H9 (cell line): ENCODE measurements at regions not wholly inside any gene's neighbourhood (a gene's known extent, or its start where the extent isn't known, plus 50 kb on each side); places are given as distances from the start of the nearest gene placed in this dataset.

ENCODE experiments used
- DNase-seq: peaks from one replicate; pipeline ENCODE4 v3.0.0-alpha.2; 2017
- H2AFZ ChIP-seq: one replicate; pipeline ENCODE4 v1.6.1; 2013; ENCODE audit warnings: mild to moderate bottlenecking, low read length, control low read depth, moderate library complexity
- H2AK5ac ChIP-seq: 2 replicates; pipeline ENCODE4 v1.6.1; 2013; ENCODE audit warnings: low read length, control low read depth, mixed read lengths; ENCODE audit not compliant: insufficient read length
- H2BK120ac ChIP-seq: one replicate; pipeline ENCODE4 v1.6.1; 2013; ENCODE audit warnings: low read depth, mild to moderate bottlenecking, low read length, control low read depth, inconsistent platforms; ENCODE audit not compliant: poor library complexity, severe bottlenecking
- H2BK12ac ChIP-seq: 2 replicates; pipeline ENCODE4 v1.6.1; 2013; ENCODE audit warnings: low read length, control low read depth, mixed read lengths, low read depth; ENCODE audit not compliant: insufficient read length
- H2BK15ac ChIP-seq: 2 replicates; pipeline ENCODE4 v1.6.1; 2013; ENCODE audit warnings: low read depth, low read length, control low read depth
- H2BK20ac ChIP-seq: one replicate; pipeline ENCODE4 v1.6.1; 2013; ENCODE audit warnings: low read depth, mild to moderate bottlenecking, low read length, control low read depth, inconsistent platforms; ENCODE audit not compliant: poor library complexity, severe bottlenecking
- H2BK5ac ChIP-seq: 2 replicates; pipeline ENCODE4 v1.6.1; 2013; ENCODE audit warnings: low read length, control low read depth, mixed read lengths; ENCODE audit not compliant: insufficient read length
- H3K14ac ChIP-seq: 2 replicates; pipeline ENCODE4 v1.6.1; 2013; ENCODE audit warnings: low read length, control low read depth; ENCODE audit not compliant: insufficient read depth
- H3K18ac ChIP-seq: 2 replicates; pipeline ENCODE4 v1.6.1; 2013; ENCODE audit warnings: low read depth, mild to moderate bottlenecking, mixed read lengths, low read length, control low read depth; ENCODE audit not compliant: insufficient read length
- H3K23ac ChIP-seq: 2 replicates; pipeline ENCODE4 v1.6.1; 2013; ENCODE audit warnings: low read length, control low read depth, mixed read lengths, low read depth; ENCODE audit not compliant: insufficient read length
- H3K23me2 ChIP-seq: 2 replicates; pipeline ENCODE4 v1.6.1; 2013; ENCODE audit warnings: low read depth, mild to moderate bottlenecking, mixed read lengths, low read length, control low read depth; ENCODE audit not compliant: insufficient read length, poor library complexity, severe bottlenecking
- H3K27ac ChIP-seq: 2 replicates; pipeline ENCODE4 v1.5.1; 2013; ENCODE audit warnings: low read length, control low read depth, mixed read lengths, low read depth; ENCODE audit not compliant: insufficient read length
- H3K27me3 ChIP-seq: 2 replicates; pipeline ENCODE4 v1.6.1; 2013; ENCODE audit warnings: low read length, control low read depth, inconsistent platforms; ENCODE audit not compliant: insufficient read depth
- H3K4ac ChIP-seq: 2 replicates; pipeline ENCODE4 v1.6.1; 2013; ENCODE audit warnings: low read depth, mild to moderate bottlenecking, control low read depth, inconsistent platforms, low read length, moderate library complexity
- H3K4me1 ChIP-seq: 2 replicates; pipeline ENCODE4 v1.6.1; 2013; ENCODE audit warnings: low read length, control low read depth, inconsistent platforms; ENCODE audit not compliant: insufficient read depth
- H3K4me2 ChIP-seq: 2 replicates; pipeline ENCODE4 v1.6.1; 2013; ENCODE audit warnings: low read length, control low read depth, mixed read lengths; ENCODE audit not compliant: insufficient read length, insufficient read depth
- H3K56ac ChIP-seq: 2 replicates; pipeline ENCODE4 v1.6.1; 2013; ENCODE audit warnings: low read depth, mild to moderate bottlenecking, mixed read lengths, low read length, control low read depth; ENCODE audit not compliant: insufficient read length
- H3K79me1 ChIP-seq: 2 replicates; pipeline ENCODE4 v1.6.1; 2013; ENCODE audit warnings: low read depth, mild to moderate bottlenecking, moderate library complexity, low read length, control low read depth, inconsistent platforms; ENCODE audit not compliant: insufficient read depth, poor library complexity, severe bottlenecking
- H3K79me2 ChIP-seq: 2 replicates; pipeline ENCODE4 v1.6.1; 2013; ENCODE audit warnings: low read length, control low read depth, inconsistent platforms; ENCODE audit not compliant: insufficient read depth
- H3K9ac ChIP-seq: 2 replicates; pipeline ENCODE4 v1.6.1; 2013; ENCODE audit warnings: low read length, control low read depth, mixed read lengths; ENCODE audit not compliant: insufficient read length; ENCODE audit errors: extremely low read depth
- H3K9me3 ChIP-seq: one replicate; pipeline ENCODE4 v1.6.1; 2013; ENCODE audit warnings: low read depth, low read length, inconsistent platforms; ENCODE audit not compliant: control insufficient read depth
- H3T11ph ChIP-seq: one replicate; pipeline ENCODE4 v1.6.1; 2013; ENCODE audit warnings: mild to moderate bottlenecking, low read length, control low read depth, inconsistent platforms
- H4K20me1 ChIP-seq: one replicate; pipeline ENCODE4 v1.6.1; 2013; ENCODE audit not compliant: control insufficient read depth, insufficient read length, insufficient read depth
- H4K5ac ChIP-seq: 2 replicates; pipeline ENCODE4 v1.6.1; 2013; ENCODE audit warnings: low read depth, mild to moderate bottlenecking, mixed read lengths, low read length, control low read depth; ENCODE audit not compliant: insufficient read length
- H4K8ac ChIP-seq: replicated peaks from 2 replicates; pipeline ENCODE4 v1.6.1; 2013; ENCODE audit warnings: low read length, control low read depth, mixed read lengths, low read depth; ENCODE audit not compliant: insufficient read length
- H4K91ac ChIP-seq: 2 replicates; pipeline ENCODE4 v1.6.1; 2013; ENCODE audit warnings: low read depth, mild to moderate bottlenecking, moderate library complexity, mixed read lengths, low read length, control low read depth; ENCODE audit not compliant: insufficient read length
- H3K27ac Mint-ChIP-seq, 3 experiments: 2 replicates in 2 of 3; 3 replicates in 1 of 3; pipeline ENCODE4 v1.8.0; 2020 to 2021; ENCODE audit warnings: mixed read lengths in 3 of 3, mild to moderate bottlenecking in 1 of 3, moderate library complexity in 1 of 3
- H3K27me3 Mint-ChIP-seq: 2 replicates; pipeline ENCODE4 v1.8.0; 2021; ENCODE audit warnings: low read depth, mild to moderate bottlenecking, moderate library complexity, mixed read lengths
- H3K36me3 Mint-ChIP-seq, 3 experiments: 2 replicates in 2 of 3; 3 replicates in 1 of 3; pipeline ENCODE4 v1.8.0; 2020 to 2021; ENCODE audit warnings: low read depth in 3 of 3, mixed read lengths in 3 of 3; ENCODE audit not compliant: insufficient read depth in 1 of 3
- H3K4me1 Mint-ChIP-seq, 2 experiments: 2 replicates each; pipeline ENCODE4 v1.8.0; 2020; ENCODE audit warnings: mixed read lengths in 2 of 2
- H3K4me3 Mint-ChIP-seq, 2 experiments: 2 replicates in 1 of 2; 3 replicates in 1 of 2; pipeline ENCODE4 v1.8.0; 2020 to 2021; ENCODE audit warnings: mild to moderate bottlenecking in 2 of 2, mixed read lengths in 2 of 2, moderate library complexity in 1 of 2
- H3K9me3 Mint-ChIP-seq, 2 experiments: 2 replicates in 1 of 2; 3 replicates in 1 of 2; pipeline ENCODE4 v1.8.0; 2020; ENCODE audit warnings: mild to moderate bottlenecking in 2 of 2, mixed read lengths in 2 of 2, moderate library complexity in 1 of 2
- CTCF ChIP-seq: fragments of 200-600 bp; sonication (generic); conservative IDR thresholded peaks from 3 replicates; pipeline ENCODE4 v1.8.0; 2021; ENCODE audit warnings: antibody characterized with exemption, mild to moderate bottlenecking
- WGBS: extraction: QIAGEN DNeasy Blood & Tissue Kit; methylation state at CpG from one replicate; pipeline ENCODE4 v1.1.7; 2013; ENCODE audit warnings: missing lambda C conversion rate, low lambda C conversion rate, mixed read lengths; ENCODE audit not compliant: insufficient read length; ENCODE audit errors: extremely low coverage; 5-methylcytosine and 5-hydroxymethylcytosine counted together

- Histone ChIP-seq H3K56ac (no peak overlapping the region), H2BK5ac (no peak overlapping the region), H4K5ac (no peak overlapping the region), H2BK12ac (no peak overlapping the region), H3K18ac (no peak overlapping the region), H3K14ac (no peak overlapping the region), H2BK20ac (no peak overlapping the region), H2AK5ac (no peak overlapping the region), H4K8ac (no peak overlapping the region), H2BK120ac (no peak overlapping the region), H3K27me3 (no peaks in the 10 kb centered on the region), H3K79me1 (no peaks in the 10 kb centered on the region), H3T11ph (no peak overlapping the region), H2AFZ (no peak overlapping the region), H3K4me2 (no peak overlapping the region), H3K79me2 (no peaks in the 10 kb centered on the region), H3K9me3 (no peaks in the 10 kb centered on the region), H3K23ac (no peak overlapping the region), H3K23me2 (no peaks in the 10 kb centered on the region), H4K20me1 (no peaks in the 10 kb centered on the region), H3K27ac (no peak overlapping the region), H3K9ac (no peak overlapping the region), H2BK15ac (no peak overlapping the region), H4K91ac (no peak overlapping the region), H3K4me1 (no peaks in the 10 kb centered on the region), H3K4ac (no peak overlapping the region)
- Mint-ChIP-seq H3K9me3 (peaks cover 3% of the 10 kb centered on the region in 2 experiments; a peak in 2 of 5 replicates), H3K36me3 (no peaks in the 10 kb centered on the region), H3K27ac (no peak overlapping the region), H3K27me3 (no peaks in the 10 kb centered on the region), H3K4me1 (no peaks in the 10 kb centered on the region), H3K4me3 (no peak overlapping the region)
- no peak for TF ChIP-seq CTCF
- DNase-seq: no peak
- no CpG with 5 or more reads among the region's 6 CpGs for WGBS
These were observed 929.1 kb downstream of the STIM2 start for GRCh38 chr4:27789773-27790172.
